ENCODE measurements at regions not wholly inside any gene's neighbourhood (a gene's known extent, or its start where the extent isn't known, plus 50 kb on each side); places are given as distances from the start of the nearest gene placed in this dataset.

- Histone ChIP-seq H3K27me3 (ENCODE audit: control insufficient read depth, insufficient read depth, low read length) (no peaks in the 10 kb centered on the region), H3K36me3 (ENCODE audit: control insufficient read depth, insufficient read depth, low read length) (no peaks in the 10 kb centered on the region), H3K9ac (ENCODE audit: low read depth, low read length) (no peak overlapping the region)
Observed at GRCh38 chr14:56959869-56960268, 149.6 kb upstream of the OTX2 start.

DNA sequence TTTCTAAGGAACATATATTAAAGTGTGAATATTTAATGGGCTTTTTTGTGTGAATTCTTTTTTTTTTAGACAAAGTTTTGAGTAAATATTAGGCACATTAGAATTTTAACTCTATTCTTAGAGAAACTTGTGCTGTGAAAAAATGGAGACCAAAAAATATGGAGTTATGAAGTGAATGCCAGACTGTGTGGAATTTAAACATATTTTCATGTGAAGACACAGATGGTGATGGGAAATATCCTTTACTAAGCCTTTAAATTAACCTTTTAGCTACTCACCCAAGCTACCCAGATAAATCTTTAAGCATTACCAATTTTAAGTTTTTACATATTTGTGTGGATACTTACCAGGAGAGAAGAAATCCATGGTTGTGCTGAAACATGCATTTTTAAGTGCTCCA is 148.8 kb upstream of the OTX2 start:
- Histone ChIP-seq H3K27ac (ENCODE audit: low read depth, low read length) (no peak overlapping the region), H3K4me1 (ENCODE audit: control insufficient read depth, insufficient read depth, low read length) (peaks cover 9% of the 10 kb centered on the region), H3K27me3 (ENCODE audit: control insufficient read depth, insufficient read depth, low read length) (no peaks in the 10 kb centered on the region), H3K36me3 (ENCODE audit: control insufficient read depth, insufficient read depth, low read length) (no peaks in the 10 kb centered on the region), H3K9me3 (ENCODE audit: control insufficient read depth, insufficient read depth, low read length) (no peaks in the 10 kb centered on the region), H3K9ac (ENCODE audit: low read depth, low read length) (no peak overlapping the region), H3K4me3 (ENCODE audit: low read depth, low read length) (no peak overlapping the region)

More at GRCh38 chr14:56959869-56960268, 149.6 kb upstream of the OTX2 start:
- Histone ChIP-seq H3K4me1 (ENCODE audit: control insufficient read depth, insufficient read depth, low read length) (peaks cover 11% of the 10 kb centered on the region), H3K9me3 (ENCODE audit: control insufficient read depth, insufficient read depth, low read length) (no peaks in the 10 kb centered on the region), H3K27ac (ENCODE audit: low read depth, low read length) (no peak overlapping the region), H3K4me3 (ENCODE audit: low read depth, low read length) (no peak overlapping the region)

DNA sequence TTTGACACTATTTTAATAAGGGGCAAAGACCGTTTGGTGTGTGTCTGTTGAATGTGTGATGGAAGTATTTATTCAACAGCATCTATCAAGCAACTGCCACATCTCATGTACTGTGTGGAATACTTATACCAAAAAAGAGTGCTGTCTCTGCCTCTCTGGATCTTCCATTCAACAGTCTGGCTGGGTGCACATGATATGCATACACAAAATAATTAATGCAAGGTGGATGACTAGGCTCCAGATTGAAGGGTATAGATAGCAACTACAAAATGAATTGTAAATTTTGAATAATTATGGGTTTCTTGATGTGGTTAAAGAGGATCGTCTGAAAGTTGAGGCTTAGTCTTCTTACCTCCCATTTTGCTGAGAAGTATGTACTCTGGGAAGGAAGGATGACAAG is 145.9 kb upstream of the OTX2 start:
- H3K4me3 ChIP-seq (ENCODE audit: low read depth, low read length) = no peak overlapping the region
- no peak overlapping the region for H3K9ac ChIP-seq (ENCODE audit: low read depth, low read length)
- no peaks in the 10 kb centered on the region for H3K27me3 ChIP-seq (ENCODE audit: control insufficient read depth, insufficient read depth, low read length)
- no peaks in the 10 kb centered on the region for H3K9me3 ChIP-seq (ENCODE audit: control insufficient read depth, insufficient read depth, low read length)
- H3K27ac ChIP-seq (ENCODE audit: low read depth, low read length) = no peak overlapping the region
- H3K36me3 ChIP-seq (ENCODE audit: control insufficient read depth, insufficient read depth, low read length) = no peaks in the 10 kb centered on the region
- H3K4me1 ChIP-seq (ENCODE audit: control insufficient read depth, insufficient read depth, low read length) = peaks cover 23% of the 10 kb centered on the region

DNA sequence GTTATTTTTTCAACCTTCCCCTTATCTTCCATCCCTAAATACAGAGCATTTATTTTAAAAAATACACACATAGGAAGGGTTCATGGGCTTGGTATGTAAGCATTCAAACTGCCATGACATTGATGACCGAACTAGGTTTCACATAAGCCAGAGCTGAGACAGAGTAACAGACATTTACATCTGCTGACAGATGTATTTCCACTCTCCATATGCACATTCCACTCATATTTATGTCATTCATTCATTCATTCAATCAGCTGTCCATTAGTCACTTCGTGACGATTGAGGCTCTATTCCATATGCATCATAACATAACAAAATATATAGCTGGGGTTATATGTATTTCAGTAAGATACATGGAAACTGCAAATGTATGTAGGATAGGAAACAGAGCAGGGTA is 145.5 kb upstream of the OTX2 start:
- Histone ChIP-seq H3K4me1 (ENCODE audit: control insufficient read depth, insufficient read depth, low read length) (peaks cover 23% of the 10 kb centered on the region), H3K4me3 (ENCODE audit: low read depth, low read length) (no peak overlapping the region), H3K27ac (ENCODE audit: low read depth, low read length) (no peak overlapping the region), H3K9ac (ENCODE audit: low read depth, low read length) (no peak overlapping the region), H3K36me3 (ENCODE audit: control insufficient read depth, insufficient read depth, low read length) (no peaks in the 10 kb centered on the region), H3K9me3 (ENCODE audit: control insufficient read depth, insufficient read depth, low read length) (no peaks in the 10 kb centered on the region), H3K27me3 (ENCODE audit: control insufficient read depth, insufficient read depth, low read length) (no peaks in the 10 kb centered on the region)

GRCh38 chr14:56953884-56954283 is 143.6 kb upstream of the OTX2 start:
- H3K36me3 ChIP-seq (ENCODE audit: control insufficient read depth, insufficient read depth, low read length) = no peaks in the 10 kb centered on the region
- peaks cover 23% of the 10 kb centered on the region for H3K4me1 ChIP-seq (ENCODE audit: control insufficient read depth, insufficient read depth, low read length)
- H3K9ac ChIP-seq (ENCODE audit: low read depth, low read length) = no peak overlapping the region
- H3K4me3 ChIP-seq (ENCODE audit: low read depth, low read length) = no peak overlapping the region
- no peaks in the 10 kb centered on the region for H3K27me3 ChIP-seq (ENCODE audit: control insufficient read depth, insufficient read depth, low read length)
- no peak overlapping the region for H3K27ac ChIP-seq (ENCODE audit: low read depth, low read length)
- H3K9me3 ChIP-seq (ENCODE audit: control insufficient read depth, insufficient read depth, low read length) = no peaks in the 10 kb centered on the region

DNA sequence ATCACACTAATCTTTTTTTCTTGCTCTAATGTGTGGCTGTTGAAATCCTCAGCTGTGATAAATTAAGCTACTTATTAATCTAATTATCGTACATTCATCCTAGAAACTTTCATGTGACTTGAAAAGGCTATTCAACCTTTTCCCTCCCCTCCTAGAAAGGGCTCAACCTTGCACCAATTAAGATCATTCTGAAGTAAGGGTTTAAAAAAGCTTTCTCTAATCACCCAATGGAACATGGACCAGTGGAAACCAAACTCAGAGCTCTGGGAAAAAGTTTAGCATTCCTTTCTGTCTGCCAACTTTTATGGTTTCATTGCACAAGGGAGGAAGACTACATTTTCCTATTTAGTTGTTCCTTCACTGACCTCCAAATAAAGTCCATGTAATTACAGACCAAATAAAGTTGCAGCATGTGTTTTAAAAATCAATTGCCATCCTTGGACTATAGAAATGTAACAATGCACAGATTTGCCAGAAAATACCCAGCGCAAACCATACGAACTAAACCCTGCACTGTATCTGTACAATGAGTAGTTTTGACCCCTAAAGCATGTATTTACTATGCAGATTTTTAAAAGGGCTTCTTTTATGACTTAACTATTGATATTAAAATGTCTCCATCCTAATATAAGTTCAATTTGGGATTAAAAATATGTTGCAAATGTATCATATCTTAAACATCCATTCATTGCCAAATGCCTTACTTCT is 142.6 kb upstream of the OTX2 start:
- no peak overlapping the region for H3K4me3 ChIP-seq (ENCODE audit: low read depth, low read length)
- H3K4me1 ChIP-seq (ENCODE audit: control insufficient read depth, insufficient read depth, low read length) = peaks cover 23% of the 10 kb centered on the region
- no peak overlapping the region for H3K9ac ChIP-seq (ENCODE audit: low read depth, low read length)
- no peak overlapping the region for H3K27ac ChIP-seq (ENCODE audit: low read depth, low read length)
- H3K27me3 ChIP-seq (ENCODE audit: control insufficient read depth, insufficient read depth, low read length) = no peaks in the 10 kb centered on the region
- no peaks in the 10 kb centered on the region for H3K36me3 ChIP-seq (ENCODE audit: control insufficient read depth, insufficient read depth, low read length)
- H3K9me3 ChIP-seq (ENCODE audit: control insufficient read depth, insufficient read depth, low read length) = no peaks in the 10 kb centered on the region

GRCh38 chr14:56949828-56950227 is 139.5 kb upstream of the OTX2 start:
- peaks cover 23% of the 10 kb centered on the region for H3K4me1 ChIP-seq (ENCODE audit: control insufficient read depth, insufficient read depth, low read length)
- no peak overlapping the region for H3K4me3 ChIP-seq (ENCODE audit: low read depth, low read length)
- H3K36me3 ChIP-seq (ENCODE audit: control insufficient read depth, insufficient read depth, low read length) = no peaks in the 10 kb centered on the region
- H3K9ac ChIP-seq (ENCODE audit: low read depth, low read length) = no peak overlapping the region
- no peaks in the 10 kb centered on the region for H3K27me3 ChIP-seq (ENCODE audit: control insufficient read depth, insufficient read depth, low read length)
- H3K27ac ChIP-seq (ENCODE audit: low read depth, low read length) = no peak overlapping the region
- no peaks in the 10 kb centered on the region for H3K9me3 ChIP-seq (ENCODE audit: control insufficient read depth, insufficient read depth, low read length)

- Histone ChIP-seq H3K4me3 (ENCODE audit: low read depth, low read length) (no peak overlapping the region), H3K9me3 (ENCODE audit: control insufficient read depth, insufficient read depth, low read length) (no peaks in the 10 kb centered on the region), H3K27me3 (ENCODE audit: control insufficient read depth, insufficient read depth, low read length) (no peaks in the 10 kb centered on the region), H3K27ac (ENCODE audit: low read depth, low read length) (no peak overlapping the region), H3K4me1 (ENCODE audit: control insufficient read depth, insufficient read depth, low read length) (no peaks in the 10 kb centered on the region), H3K9ac (ENCODE audit: low read depth, low read length) (no peak overlapping the region), H3K36me3 (ENCODE audit: control insufficient read depth, insufficient read depth, low read length) (no peaks in the 10 kb centered on the region)
Observed at GRCh38 chr14:56945291-56945690, 135.0 kb upstream of the OTX2 start.

DNA sequence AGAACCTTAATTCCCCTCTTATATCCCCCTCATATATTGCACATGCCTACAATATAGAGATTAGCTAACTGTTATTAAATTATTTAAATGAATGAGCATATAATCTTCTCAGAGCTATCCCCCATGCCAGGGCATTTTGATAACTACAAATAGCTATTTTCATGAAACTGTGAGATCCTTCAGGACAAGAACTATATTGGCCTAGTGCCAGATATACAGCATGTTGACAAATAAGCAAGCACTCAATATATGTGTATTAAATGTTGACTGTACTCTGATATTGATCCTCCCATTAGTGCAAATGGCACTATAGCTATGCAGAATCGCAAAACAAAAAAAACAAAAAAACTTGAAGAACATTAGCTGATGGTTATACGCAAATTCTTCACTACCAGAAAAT is 134.1 kb upstream of the OTX2 start:
- Histone ChIP-seq H3K9ac (ENCODE audit: low read depth, low read length) (no peak overlapping the region), H3K4me1 (ENCODE audit: control insufficient read depth, insufficient read depth, low read length) (no peaks in the 10 kb centered on the region), H3K36me3 (ENCODE audit: control insufficient read depth, insufficient read depth, low read length) (no peaks in the 10 kb centered on the region), H3K4me3 (ENCODE audit: low read depth, low read length) (no peak overlapping the region), H3K9me3 (ENCODE audit: control insufficient read depth, insufficient read depth, low read length) (no peaks in the 10 kb centered on the region), H3K27ac (ENCODE audit: low read depth, low read length) (no peak overlapping the region), H3K27me3 (ENCODE audit: control insufficient read depth, insufficient read depth, low read length) (no peaks in the 10 kb centered on the region)

GRCh38 chr14:56933446-56933845 is 123.2 kb upstream of the OTX2 start:
- Histone ChIP-seq H3K9me3 (ENCODE audit: control insufficient read depth, insufficient read depth, low read length) (no peaks in the 10 kb centered on the region), H3K27me3 (ENCODE audit: control insufficient read depth, insufficient read depth, low read length) (no peaks in the 10 kb centered on the region), H3K4me3 (ENCODE audit: low read depth, low read length) (no peak overlapping the region), H3K36me3 (ENCODE audit: control insufficient read depth, insufficient read depth, low read length) (no peaks in the 10 kb centered on the region), H3K27ac (ENCODE audit: low read depth, low read length) (no peak overlapping the region), H3K4me1 (ENCODE audit: control insufficient read depth, insufficient read depth, low read length) (no peaks in the 10 kb centered on the region), H3K9ac (ENCODE audit: low read depth, low read length) (no peak overlapping the region)

GRCh38 chr14:56918849-56919574 is 108.7 kb upstream of the OTX2 start:
- Histone ChIP-seq H3K9ac (ENCODE audit: low read depth, low read length) (no peak overlapping the region), H3K36me3 (ENCODE audit: control insufficient read depth, insufficient read depth, low read length) (no peaks in the 10 kb centered on the region; the same call in 1 of the 2 replicates), H3K9me3 (ENCODE audit: control insufficient read depth, insufficient read depth, low read length) (peaks cover 8% of the 10 kb centered on the region), H3K4me1 (ENCODE audit: control insufficient read depth, insufficient read depth, low read length) (peaks cover 21% of the 10 kb centered on the region), H3K27ac (ENCODE audit: low read depth, low read length) (peak overlapping the region; percentile 83), H3K4me3 (ENCODE audit: low read depth, low read length) (peak overlapping the region; percentile 24), H3K27me3 (ENCODE audit: control insufficient read depth, insufficient read depth, low read length) (no peaks in the 10 kb centered on the region)

Data from HUES48 (cell line).